Upper lobe of left lung (tissue), 6 donors: ENCODE measurements at regions not wholly inside any gene's neighbourhood (a gene's known extent, or its start where the extent isn't known, plus 50 kb on each side); places are given as distances from the start of the nearest gene placed in this dataset.

Experiments
- ATAC-seq, 2 donors: fragments of 200-7000 bp; cut with Tn5 transposase; one replicate each; pipeline ENCODE4 v1.9.1; 2022; ENCODE audit warnings: mild to moderate bottlenecking in 2 of 2, moderate library complexity in 2 of 2; ENCODE audit not compliant: low FRiP score in 2 of 2
- DNase-seq, 2 donors: peaks; one replicate each; pipeline ENCODE4 v3.0.0-alpha.2; 2019 to 2020
- H3K27ac ChIP-seq, 4 donors: fragments of 200-600 bp; sonication (generic); one replicate each; pipeline ENCODE4 v1.5.1; 2016 to 2019
- H3K27me3 ChIP-seq, 4 donors: fragments of 200-600 bp; sonication (generic); one replicate each; pipeline ENCODE4 v1.5.1; 2017 to 2019
- H3K36me3 ChIP-seq, 4 donors: fragments of 200-600 bp; sonication (generic); one replicate each; pipeline ENCODE4 v1.5.1; 2016 to 2019
- H3K4me1 ChIP-seq, 4 donors: fragments of 200-600 bp; sonication (generic); one replicate each; pipeline ENCODE4 v1.5.1; 2018 to 2019
- H3K4me3 ChIP-seq, 4 donors: fragments of 200-600 bp; sonication (generic); one replicate each; pipeline ENCODE4 v1.5.1; 2017 to 2019; ENCODE audit warnings: mild to moderate bottlenecking in 2 of 4, moderate library complexity in 1 of 4
- H3K9me3 ChIP-seq, 4 donors: fragments of 200-600 bp; sonication (generic); one replicate each; pipeline ENCODE4 v1.5.1; 2018 to 2019
- CTCF ChIP-seq, 6 experiments: fragments of 450-650 bp in 4 of 6; fragments of 200-600 bp in 2 of 6; sonication (generic) in 2 of 6; IDR thresholded peaks; one replicate each; pipeline ENCODE4 v1.5.1; 2016 to 2019; ENCODE audit warnings: antibody characterized with exemption in 6 of 6
- EP300 ChIP-seq, 4 donors: sonication (generic); formaldehyde crosslinking; IDR thresholded peaks; one replicate each; pipeline ENCODE4 v1.5.1; 2017; ENCODE audit warnings: antibody characterized with exemption in 4 of 4, control low read depth in 2 of 4
- POLR2A ChIP-seq, 4 donors: fragments of 450-650 bp; IDR thresholded peaks; one replicate each; pipeline ENCODE4 v1.5.1; 2016 to 2017; ENCODE audit warnings: antibody characterized with exemption in 4 of 4, mild to moderate bottlenecking in 2 of 4
- POLR2AphosphoS5 ChIP-seq, 2 donors: sonication (generic); formaldehyde crosslinking; IDR thresholded peaks; one replicate each; pipeline ENCODE4 v1.5.1; 2017; ENCODE audit warnings: antibody characterized with exemption in 2 of 2
- WGBS, 2 donors: methylation state at CpG; one replicate each; pipeline ENCODE4 v1.1.5; 2017 to 2018; 5-methylcytosine and 5-hydroxymethylcytosine counted together
- donor health status: DM: no; HTN: no; CAD: no; lungs with moderate emphysema.
- donor health status: DM: no; HTN: yes; CAD: no; lungs with severe emphysema.

- DNase-seq (no peak), ATAC-seq (no peak)
- no peaks in the 10 kb centered on the region for H3K27me3 ChIP-seq
- no peaks in the 10 kb centered on the region for H3K9me3 ChIP-seq
- no peaks in the 10 kb centered on the region for H3K36me3 ChIP-seq
- no peaks in the 10 kb centered on the region for H3K4me1 ChIP-seq
- H3K4me3 ChIP-seq = no peak overlapping the region
- 37 to 62% methylated on average over 1 of the region's 1 CpG for WGBS, 2 donors
- TF ChIP-seq EP300 (IDR thresholded peaks at IDR 0.05) = no peak
- no peak overlapping the region for H3K27ac ChIP-seq
These were observed 185.8 kb upstream of the TMEM106B start for GRCh38 chr7:12025246-12025645.

- ATAC-seq = no peak
- 93 to 97% methylated on average over 1 of the region's 1 CpG for WGBS, 2 donors
These were observed 182.6 kb upstream of the TMEM106B start for GRCh38 chr7:12028508-12028907.

GRCh38 chr7:12030116-12030515 lies 181.0 kb upstream of the TMEM106B start:
- Histone ChIP-seq H3K9me3 (no peaks in the 10 kb centered on the region), H3K27me3 (no peaks in the 10 kb centered on the region), H3K4me3 (no peak overlapping the region), H3K27ac (no peak overlapping the region), H3K4me1 (no peaks in the 10 kb centered on the region), H3K36me3 (no peaks in the 10 kb centered on the region)
- DNase-seq = no peak
- WGBS, 2 donors = 76 to 77% methylated on average over 5 of the region's 5 CpGs
- TF ChIP-seq CTCF (IDR thresholded peaks at IDR 0.05) (no peak), EP300 (IDR thresholded peaks at IDR 0.05) (no peak), POLR2A (IDR thresholded peaks at IDR 0.05) (no peak), POLR2AphosphoS5 (IDR thresholded peaks at IDR 0.05) (no peak)
- ATAC-seq = no peak

More at GRCh38 chr7:12028508-12028907, 182.6 kb upstream of the TMEM106B start:
- no peak for DNase-seq
- no peak overlapping the region for H3K4me3 ChIP-seq
- no peak overlapping the region for H3K27ac ChIP-seq
- TF ChIP-seq CTCF (IDR thresholded peaks at IDR 0.05) (no peak), EP300 (IDR thresholded peaks at IDR 0.05) (no peak), POLR2AphosphoS5 (IDR thresholded peaks at IDR 0.05) (no peak), POLR2A (IDR thresholded peaks at IDR 0.05) (no peak)
- no peaks in the 10 kb centered on the region for H3K36me3 ChIP-seq
- no peaks in the 10 kb centered on the region for H3K27me3 ChIP-seq
- no peaks in the 10 kb centered on the region for H3K4me1 ChIP-seq
- H3K9me3 ChIP-seq = no peaks in the 10 kb centered on the region

GRCh38 chr7:12031186-12031585 lies 179.9 kb upstream of the TMEM106B start:
- no peaks in the 10 kb centered on the region for H3K9me3 ChIP-seq
- 70 to 82% methylated on average over 1 of the region's 1 CpG for WGBS, 2 donors
- H3K27me3 ChIP-seq = no peaks in the 10 kb centered on the region
- H3K36me3 ChIP-seq = no peaks in the 10 kb centered on the region
- no peak overlapping the region for H3K27ac ChIP-seq
- no peak overlapping the region for H3K4me3 ChIP-seq
- TF ChIP-seq CTCF (IDR thresholded peaks at IDR 0.05) = no peak
- DNase-seq (no peak), ATAC-seq (no peak)
- H3K4me1 ChIP-seq = no peaks in the 10 kb centered on the region

GRCh38 chr7:12031638-12032037 lies 179.5 kb upstream of the TMEM106B start:
- Histone ChIP-seq H3K27me3 (no peaks in the 10 kb centered on the region), H3K4me3 (no peak overlapping the region), H3K4me1 (no peaks in the 10 kb centered on the region), H3K36me3 (no peaks in the 10 kb centered on the region), H3K9me3 (no peaks in the 10 kb centered on the region), H3K27ac (no peak overlapping the region)
- no peak for TF ChIP-seq POLR2A (IDR thresholded peaks at IDR 0.05)
- TF ChIP-seq CTCF (IDR thresholded peaks at IDR 0.05) = no peak
- TF ChIP-seq EP300 (IDR thresholded peaks at IDR 0.05) = no peak
- TF ChIP-seq POLR2AphosphoS5 (IDR thresholded peaks at IDR 0.05) = no peak
- DNase-seq (no peak), ATAC-seq (no peak)
